GM12874 (cell line): ENCODE measurements at regions not wholly inside any gene's neighbourhood (a gene's known extent, or its start where the extent isn't known, plus 50 kb on each side); places are given as distances from the start of the nearest gene placed in this dataset.

ENCODE experiments used
- TF ChIP-seq, protein P1 (sequence below): IDR thresholded peaks from 2 replicates; pipeline ENCODE4 v1.5.1; 2011; ENCODE audit warnings: low read depth, mild to moderate bottlenecking, control low read depth, low read length, moderate library complexity; ENCODE audit not compliant: insufficient read depth

DNA sequence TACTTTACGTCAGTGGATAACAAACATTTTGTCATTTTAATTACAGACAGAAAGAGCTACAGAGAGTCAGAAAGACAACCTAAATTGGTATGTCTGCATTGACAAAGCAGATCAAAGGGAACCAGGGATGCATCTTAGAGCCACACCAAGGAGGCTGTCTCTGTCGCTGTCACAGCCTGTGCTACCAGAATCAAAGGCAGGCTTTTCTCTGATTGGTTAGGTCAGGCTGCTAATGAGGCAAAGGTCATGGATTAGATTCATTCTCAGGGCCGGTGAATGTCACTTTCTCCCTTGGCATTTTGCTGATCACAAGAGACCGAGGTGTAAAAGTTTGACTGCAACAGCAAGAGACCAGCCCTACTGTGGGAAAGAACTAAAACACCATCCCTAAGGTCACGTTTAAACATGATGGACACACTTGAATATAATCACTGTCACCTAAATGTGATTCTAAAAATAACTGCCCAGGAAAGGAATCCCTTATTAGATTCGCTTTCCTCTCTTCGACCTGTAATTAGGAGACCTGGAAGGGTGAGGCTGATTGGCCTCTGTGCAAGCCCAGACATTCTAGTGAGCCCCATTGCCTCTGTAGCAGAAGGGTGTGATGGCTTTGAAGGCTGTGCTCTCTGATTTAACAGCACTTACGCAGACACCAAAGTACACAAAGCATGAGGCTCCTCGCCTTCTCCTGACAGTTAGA, 314.4 kb upstream of the NBEA start:
- TF ChIP-seq, protein P1, sequence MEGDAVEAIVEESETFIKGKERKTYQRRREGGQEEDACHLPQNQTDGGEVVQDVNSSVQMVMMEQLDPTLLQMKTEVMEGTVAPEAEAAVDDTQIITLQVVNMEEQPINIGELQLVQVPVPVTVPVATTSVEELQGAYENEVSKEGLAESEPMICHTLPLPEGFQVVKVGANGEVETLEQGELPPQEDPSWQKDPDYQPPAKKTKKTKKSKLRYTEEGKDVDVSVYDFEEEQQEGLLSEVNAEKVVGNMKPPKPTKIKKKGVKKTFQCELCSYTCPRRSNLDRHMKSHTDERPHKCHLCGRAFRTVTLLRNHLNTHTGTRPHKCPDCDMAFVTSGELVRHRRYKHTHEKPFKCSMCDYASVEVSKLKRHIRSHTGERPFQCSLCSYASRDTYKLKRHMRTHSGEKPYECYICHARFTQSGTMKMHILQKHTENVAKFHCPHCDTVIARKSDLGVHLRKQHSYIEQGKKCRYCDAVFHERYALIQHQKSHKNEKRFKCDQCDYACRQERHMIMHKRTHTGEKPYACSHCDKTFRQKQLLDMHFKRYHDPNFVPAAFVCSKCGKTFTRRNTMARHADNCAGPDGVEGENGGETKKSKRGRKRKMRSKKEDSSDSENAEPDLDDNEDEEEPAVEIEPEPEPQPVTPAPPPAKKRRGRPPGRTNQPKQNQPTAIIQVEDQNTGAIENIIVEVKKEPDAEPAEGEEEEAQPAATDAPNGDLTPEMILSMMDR = no peak

DNA sequence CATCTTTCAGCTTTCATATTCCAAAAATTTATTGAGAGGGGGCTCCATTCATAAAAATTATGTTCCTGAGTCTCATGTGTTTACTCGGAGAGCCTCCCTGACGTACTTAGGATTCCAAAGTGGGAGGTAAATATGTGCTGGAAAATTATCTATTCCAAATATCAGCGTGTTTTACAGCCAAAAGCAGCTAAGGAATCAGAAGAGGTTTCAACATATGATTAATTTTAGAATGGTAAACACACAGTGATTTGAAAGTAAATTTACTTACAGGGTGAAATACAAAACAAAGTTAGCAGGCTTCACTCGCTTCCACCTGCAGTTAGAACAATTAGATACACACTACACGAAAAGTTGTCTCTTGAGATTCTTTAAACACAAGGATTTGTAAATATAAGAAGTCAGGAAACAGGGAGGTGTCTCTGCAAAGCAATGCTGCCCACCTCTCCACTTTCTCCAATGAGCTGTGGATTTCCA, 313.8 kb upstream of the NBEA start:
- TF ChIP-seq, protein P1 = no peak

DNA sequence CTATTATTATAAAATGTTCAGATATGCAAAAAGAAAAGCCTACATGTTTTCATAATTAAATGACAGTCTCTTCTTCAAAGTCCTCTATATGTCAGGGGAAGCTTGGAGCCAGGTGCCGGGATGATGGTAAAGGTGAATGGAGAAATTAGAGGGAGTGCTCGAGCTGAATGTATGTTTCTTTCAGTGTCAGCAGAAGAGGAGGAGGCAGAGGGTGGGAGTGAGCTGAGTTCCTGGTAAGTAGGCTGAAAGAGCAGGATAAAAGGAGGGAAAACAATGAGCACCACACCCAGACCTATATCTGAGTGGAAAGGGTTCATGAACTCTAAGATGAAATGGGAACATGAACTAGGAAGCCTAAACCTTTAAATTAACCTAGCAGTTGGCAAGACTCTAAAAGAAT, 307.6 kb upstream of the NBEA start:
- TF ChIP-seq, protein P1 = no peak

DNA sequence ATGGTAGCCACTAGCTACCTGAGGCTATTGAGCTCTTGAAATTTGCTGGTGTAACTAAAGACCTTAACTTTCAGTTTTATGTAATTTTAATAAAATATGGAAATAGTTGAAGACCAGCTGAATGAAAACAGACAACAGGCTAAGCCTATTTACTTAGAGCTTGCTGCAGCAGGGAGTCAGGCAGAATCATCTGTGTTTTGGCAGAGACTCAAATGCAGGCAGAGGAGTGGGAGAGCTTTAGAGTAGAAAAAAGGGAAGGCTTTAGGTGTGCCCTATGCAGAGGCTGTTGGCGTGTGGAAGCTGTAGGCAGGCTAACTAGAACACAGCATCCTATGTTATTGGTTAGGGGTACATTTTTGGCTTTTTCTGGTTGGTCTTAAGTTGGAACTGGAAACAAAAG, 304.9 kb upstream of the NBEA start:
- TF ChIP-seq, protein P1 = no peak

DNA sequence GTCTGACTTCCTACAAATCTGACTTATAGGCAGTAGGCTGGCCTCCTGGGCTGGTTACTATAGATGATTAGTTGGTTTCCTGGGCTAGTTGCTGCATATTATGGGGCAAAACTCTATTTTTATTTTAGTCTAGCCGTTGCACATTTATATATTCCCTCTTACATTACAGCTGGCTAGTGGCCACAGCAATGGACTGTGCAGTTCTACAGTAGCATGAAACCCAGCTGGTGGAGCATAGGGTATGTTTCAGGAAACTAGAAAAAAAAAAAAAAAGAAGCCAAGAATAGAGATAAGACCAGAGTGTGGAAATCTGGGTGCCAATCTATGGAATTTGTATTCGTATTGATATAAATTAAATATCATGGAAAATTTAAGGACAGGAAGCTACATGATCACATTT, 304.4 kb upstream of the NBEA start:
- TF ChIP-seq, protein P1 = no peak

DNA sequence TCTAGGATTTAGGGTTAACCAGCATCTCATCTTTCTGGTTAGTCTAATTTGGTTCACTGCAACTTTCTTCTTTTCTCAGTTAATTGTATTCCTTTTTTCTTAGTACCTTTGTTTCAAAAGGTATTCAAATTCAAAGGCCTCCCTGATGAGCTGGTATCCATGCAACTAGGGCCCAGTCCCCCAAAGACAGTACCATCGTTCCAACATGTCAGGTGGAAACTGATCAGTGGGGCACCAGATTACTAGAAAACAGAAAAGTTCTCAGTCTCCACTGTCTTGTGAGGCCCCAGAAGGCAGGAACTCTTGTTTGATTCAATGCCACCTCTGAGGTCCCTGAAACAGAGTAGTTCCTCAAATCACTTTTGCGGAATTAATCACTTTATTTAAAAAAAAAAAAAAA, 303.2 kb upstream of the NBEA start:
- TF ChIP-seq, protein P1 = no peak

DNA sequence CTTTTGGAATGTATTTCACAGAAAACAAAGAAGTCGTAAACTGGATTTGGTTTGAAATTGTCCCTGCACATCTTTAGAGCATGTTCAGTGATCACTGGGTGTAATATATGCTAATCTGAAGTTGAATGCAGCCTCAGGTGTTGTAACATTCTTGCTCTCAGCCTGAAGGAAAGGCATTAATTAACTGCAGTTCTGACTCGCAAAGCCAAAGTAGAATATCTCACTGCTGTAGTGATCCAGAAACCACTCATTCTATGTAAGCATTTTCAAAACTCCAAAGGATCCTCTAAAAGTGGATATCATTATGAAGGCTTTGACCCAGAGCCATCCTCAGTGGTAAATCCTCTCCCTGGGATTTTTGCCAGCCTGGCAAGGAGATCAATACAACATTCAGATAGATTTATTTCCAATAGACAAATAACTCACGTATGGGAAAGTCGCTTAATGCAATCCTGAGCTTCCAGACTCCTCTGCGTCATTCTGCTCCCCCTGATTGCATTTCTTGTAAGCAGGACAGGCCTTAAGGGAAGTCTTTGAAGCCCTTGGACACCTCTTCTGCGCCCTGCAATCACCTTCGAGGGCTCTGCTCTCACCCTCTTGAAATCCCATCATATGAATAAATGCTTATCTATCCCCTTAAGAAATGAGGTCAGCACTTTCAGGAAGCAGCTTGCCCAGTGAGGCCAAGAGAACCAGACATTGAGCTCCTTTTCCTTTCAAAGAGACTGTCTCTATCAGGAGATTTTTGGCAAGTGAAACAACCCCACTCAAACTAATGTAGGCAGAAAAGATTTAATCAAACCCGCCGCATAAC, 301.7 kb upstream of the NBEA start:
- TF ChIP-seq, protein P1 = no peak
